ENCODE measurements at regions not wholly inside any gene's neighbourhood (a gene's known extent, or its start where the extent isn't known, plus 50 kb on each side); places are given as distances from the start of the nearest gene placed in this dataset.

DNA sequence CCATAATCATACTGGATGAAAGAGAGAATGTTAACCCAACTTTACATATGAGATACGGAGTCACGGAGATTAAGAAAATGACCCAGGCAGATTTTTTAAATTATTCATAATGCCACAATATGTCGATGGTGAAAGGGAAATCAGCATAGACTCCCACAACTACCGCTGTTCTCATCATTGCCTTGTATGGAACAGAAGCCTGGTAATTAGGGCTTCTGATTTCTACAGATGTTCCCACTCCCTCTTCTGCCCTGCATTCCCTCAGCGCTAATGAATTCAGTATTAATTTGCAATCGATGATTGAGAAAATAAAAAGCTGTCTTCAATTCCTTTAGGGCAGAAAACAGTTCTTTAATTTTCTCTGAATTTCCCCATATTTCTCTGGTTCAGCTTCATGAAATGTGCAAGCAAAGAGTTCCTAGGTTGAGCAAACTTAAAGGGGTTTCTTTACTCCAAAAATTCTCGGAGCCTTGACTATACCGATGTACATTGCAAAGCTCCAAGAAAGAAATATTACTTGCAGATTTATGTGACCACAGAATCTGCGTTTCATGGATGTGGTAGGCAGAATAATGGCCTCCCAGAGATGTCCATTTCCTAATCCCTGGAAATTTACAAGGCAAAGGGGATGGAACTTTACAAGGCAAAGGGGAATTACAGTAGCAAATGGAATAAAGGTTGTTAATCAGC, 134.9 kb upstream of the ZC3H12C start:
- H3K27me3 Mint-ChIP-seq (ENCODE audit: low read depth) = no peaks in the 10 kb centered on the region
- H3K27ac Mint-ChIP-seq (ENCODE audit: unreplicated experiment) = no peak overlapping the region
- H3K4me3 Mint-ChIP-seq = no peak overlapping the region
- no peaks in the 10 kb centered on the region for H3K36me3 Mint-ChIP-seq (ENCODE audit: low read depth)
- no peaks in the 10 kb centered on the region for H3K9me3 Mint-ChIP-seq
- DNase-seq (ENCODE audit: low read depth, low spot score) = no peak
- TF ChIP-seq, protein P1, sequence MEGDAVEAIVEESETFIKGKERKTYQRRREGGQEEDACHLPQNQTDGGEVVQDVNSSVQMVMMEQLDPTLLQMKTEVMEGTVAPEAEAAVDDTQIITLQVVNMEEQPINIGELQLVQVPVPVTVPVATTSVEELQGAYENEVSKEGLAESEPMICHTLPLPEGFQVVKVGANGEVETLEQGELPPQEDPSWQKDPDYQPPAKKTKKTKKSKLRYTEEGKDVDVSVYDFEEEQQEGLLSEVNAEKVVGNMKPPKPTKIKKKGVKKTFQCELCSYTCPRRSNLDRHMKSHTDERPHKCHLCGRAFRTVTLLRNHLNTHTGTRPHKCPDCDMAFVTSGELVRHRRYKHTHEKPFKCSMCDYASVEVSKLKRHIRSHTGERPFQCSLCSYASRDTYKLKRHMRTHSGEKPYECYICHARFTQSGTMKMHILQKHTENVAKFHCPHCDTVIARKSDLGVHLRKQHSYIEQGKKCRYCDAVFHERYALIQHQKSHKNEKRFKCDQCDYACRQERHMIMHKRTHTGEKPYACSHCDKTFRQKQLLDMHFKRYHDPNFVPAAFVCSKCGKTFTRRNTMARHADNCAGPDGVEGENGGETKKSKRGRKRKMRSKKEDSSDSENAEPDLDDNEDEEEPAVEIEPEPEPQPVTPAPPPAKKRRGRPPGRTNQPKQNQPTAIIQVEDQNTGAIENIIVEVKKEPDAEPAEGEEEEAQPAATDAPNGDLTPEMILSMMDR (conservative IDR thresholded peaks at IDR 0.05) = no peak
- peaks cover 18% of the 10 kb centered on the region for H3K4me1 Mint-ChIP-seq

DNA sequence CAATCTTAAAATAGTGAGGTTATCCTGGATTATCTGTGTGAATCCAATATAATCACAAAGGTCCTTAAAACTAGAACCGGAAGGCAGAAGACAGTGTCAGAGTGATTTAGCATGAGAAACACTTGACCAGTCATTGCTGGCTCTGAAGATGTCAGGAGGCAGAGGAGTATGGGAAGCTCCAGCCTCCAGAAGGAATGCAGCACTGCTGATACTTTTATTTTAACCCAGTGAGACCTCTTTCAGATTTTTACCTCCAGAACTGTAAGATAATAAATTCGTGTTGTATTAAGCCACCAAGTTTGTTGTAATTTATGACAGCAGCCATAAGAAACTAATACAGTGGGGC, 134.4 kb upstream of the ZC3H12C start:
- DNase-seq (ENCODE audit: low read depth, low spot score) = no peak
- Mint-ChIP-seq H3K4me1 (peaks cover 18% of the 10 kb centered on the region), H3K36me3 (ENCODE audit: low read depth) (no peaks in the 10 kb centered on the region), H3K4me3 (no peak overlapping the region), H3K27ac (ENCODE audit: unreplicated experiment) (no peak overlapping the region), H3K9me3 (no peaks in the 10 kb centered on the region), H3K27me3 (ENCODE audit: low read depth) (no peaks in the 10 kb centered on the region)
- TF ChIP-seq, protein P1 (conservative IDR thresholded peaks at IDR 0.05) = no peak

DNA sequence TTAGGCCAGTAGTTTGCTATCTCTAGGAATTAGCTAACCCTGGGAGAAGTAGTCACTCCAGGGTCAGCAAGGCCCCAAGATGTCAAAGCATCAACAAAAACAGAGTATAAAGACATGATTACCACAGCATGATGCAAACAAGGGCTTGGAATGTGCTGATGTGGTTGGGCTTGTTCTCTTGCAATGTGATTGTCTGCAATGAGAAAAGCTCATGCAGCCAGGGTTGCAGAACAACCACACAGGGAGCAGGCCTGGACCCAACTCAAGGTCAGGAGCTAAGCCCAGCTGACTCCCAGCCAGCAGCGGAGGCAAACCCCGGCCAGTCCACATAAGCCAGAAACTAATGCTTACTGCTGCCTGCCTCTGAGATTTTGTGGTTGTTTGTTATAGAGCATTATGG, 132.4 kb upstream of the ZC3H12C start:
- H3K4me3 Mint-ChIP-seq = no peak overlapping the region
- H3K9me3 Mint-ChIP-seq = peaks cover 2% of the 10 kb centered on the region
- no peaks in the 10 kb centered on the region for H3K36me3 Mint-ChIP-seq (ENCODE audit: low read depth)
- H3K27ac Mint-ChIP-seq (ENCODE audit: unreplicated experiment) = no peak overlapping the region
- H3K4me1 Mint-ChIP-seq = peaks cover 15% of the 10 kb centered on the region
- no peaks in the 10 kb centered on the region for H3K27me3 Mint-ChIP-seq (ENCODE audit: low read depth)
- DNase-seq (ENCODE audit: low read depth, low spot score) = no peak
- TF ChIP-seq, protein P1 (conservative IDR thresholded peaks at IDR 0.05) = no peak

DNA sequence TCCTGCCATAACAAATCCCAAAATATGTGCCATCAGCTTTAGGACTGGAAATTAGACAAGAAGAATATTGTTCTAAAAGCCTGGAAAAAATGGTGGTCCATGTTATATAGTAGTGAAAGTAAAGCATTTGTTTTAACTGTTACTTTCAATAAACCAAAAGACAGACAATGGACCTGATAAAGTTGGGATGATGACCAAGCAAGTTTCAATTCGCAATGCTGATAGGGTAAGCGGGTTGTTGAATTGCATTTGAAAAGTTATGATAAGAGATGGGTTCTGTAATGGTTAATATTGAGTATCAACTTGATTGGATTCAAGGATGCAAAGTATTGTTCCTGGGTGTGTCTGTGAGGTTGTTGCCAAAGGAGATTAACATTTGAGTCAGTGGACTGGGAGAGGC, 131.9 kb upstream of the ZC3H12C start:
- Mint-ChIP-seq H3K4me3 (no peak overlapping the region), H3K9me3 (peaks cover 2% of the 10 kb centered on the region), H3K27ac (ENCODE audit: unreplicated experiment) (no peak overlapping the region), H3K27me3 (ENCODE audit: low read depth) (no peaks in the 10 kb centered on the region), H3K4me1 (peaks cover 11% of the 10 kb centered on the region), H3K36me3 (ENCODE audit: low read depth) (no peaks in the 10 kb centered on the region)
- no peak for DNase-seq (ENCODE audit: low read depth, low spot score)
- TF ChIP-seq, protein P1 (conservative IDR thresholded peaks at IDR 0.05) = no peak

DNA sequence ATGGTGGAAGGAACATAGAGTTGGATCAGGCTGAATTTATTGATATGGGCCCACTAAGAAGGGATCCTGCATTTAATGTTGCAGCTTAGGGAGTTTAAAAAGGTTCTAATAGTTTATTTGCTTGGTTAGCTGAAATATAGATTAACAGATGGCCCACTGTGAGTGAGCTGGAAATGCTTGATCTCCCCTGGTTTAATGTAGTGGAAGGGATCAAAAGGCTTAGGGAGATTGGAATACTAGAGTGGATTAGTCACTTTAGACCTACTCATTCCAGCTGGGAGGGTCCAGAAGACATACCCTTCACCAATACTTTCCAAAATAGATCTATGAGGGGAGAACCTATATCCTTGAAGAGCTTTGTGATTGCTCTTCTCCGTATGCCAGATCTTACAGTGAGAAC, 130.1 kb upstream of the ZC3H12C start:
- no peak for DNase-seq (ENCODE audit: low read depth, low spot score)
- TF ChIP-seq, protein P1 (conservative IDR thresholded peaks at IDR 0.05) = no peak
- Mint-ChIP-seq H3K9me3 (peaks cover 2% of the 10 kb centered on the region), H3K27ac (ENCODE audit: unreplicated experiment) (no peak overlapping the region), H3K4me3 (no peak overlapping the region), H3K27me3 (ENCODE audit: low read depth) (no peaks in the 10 kb centered on the region), H3K36me3 (ENCODE audit: low read depth) (no peaks in the 10 kb centered on the region), H3K4me1 (peaks cover 7% of the 10 kb centered on the region)

Measured in neural crest cell (in vitro differentiated cells).